ENCODE measurements at regions not wholly inside any gene's neighbourhood (a gene's known extent, or its start where the extent isn't known, plus 50 kb on each side); places are given as distances from the start of the nearest gene placed in this dataset.

- TF ChIP-seq EZH2 (IDR thresholded peaks at IDR 0.05; ENCODE audit: insufficient read depth, poor library complexity, severe bottlenecking) (no peak), EZH2phosphoT487 (IDR thresholded peaks at IDR 0.05; ENCODE audit: insufficient read depth, low read depth) (no peak)
Observed at GRCh38 chr13:68145852-68146251, 915.7 kb upstream of the PCDH9 start.

Measured in GM23248 (cell line).